GM12878 (cell line): ENCODE measurements at regions not wholly inside any gene's neighbourhood (a gene's known extent, or its start where the extent isn't known, plus 50 kb on each side); places are given as distances from the start of the nearest gene placed in this dataset.

Experiments
- ATAC-seq: fragments of 200-7000 bp; cut with Tn5 transposase; 3 replicates; pipeline ENCODE4 v1.9.1; 2020; ENCODE audit warnings: mild to moderate bottlenecking, moderate library complexity
- BruUV-seq: library from RNA; stranded (reverse); fragments of 400-500 nt; replicated peaks from 2 replicates; lab custom pipeline; 2021; lab: Mats Ljungman, UMichigan
- CTCF ChIA-PET: fragments of 300-600 bp; sonication (Branson Sonifier 250); formaldehyde crosslinking; extraction: SDS; loops from one replicate; lab custom pipeline; 2021; ENCODE audit warnings: inconsistent platforms; lab: Yijun Ruan, JAX
- POLR2A ChIA-PET: fragments of 350-600 bp; formaldehyde crosslinking; extraction: SDS; loops from one replicate; lab custom pipeline; 2021; ENCODE audit warnings: inconsistent platforms; lab: Charles Lee
- RAD21 ChIA-PET: fragments of 300-600 bp; sonication (Branson Sonifier 250); formaldehyde crosslinking; loops from one replicate; lab custom pipeline; 2023; ENCODE audit warnings: antibody characterized with exemption; ENCODE audit not compliant: unreplicated experiment; lab: Charles Lee
- SMC1A ChIA-PET: fragments of 300-600 bp; sonication (Branson Sonifier 250); formaldehyde crosslinking; loops from one replicate; lab custom pipeline; 2023; ENCODE audit not compliant: unreplicated experiment, uncharacterized antibody; lab: Charles Lee
- DNase-seq: peaks from one replicate; pipeline ENCODE4 v3.0.0-alpha.2; 2011; ENCODE audit warnings: low read depth, low spot score
- FAIRE-seq: peaks from 3 replicates; lab custom pipeline; 2011; peaks lifted over from hg19 to GRCh38; lab: Jason Lieb, UNC
- H2AFZ ChIP-seq: 2 replicates; pipeline ENCODE4 v1.6.0; 2011; ENCODE audit warnings: low read depth, low read length, control low read depth; ENCODE audit not compliant: control insufficient read depth
- H3K27ac ChIP-seq: 2 replicates; pipeline ENCODE4 v1.5.1; 2011; ENCODE audit warnings: control low read depth; ENCODE audit not compliant: control insufficient read depth, insufficient read depth
- H3K27me3 ChIP-seq, 2 experiments: replicated peaks in 1 of 2; 2 replicates each; pipeline versions ENCODE4 v1.6.0 to v1.6.1; 2011; ENCODE audit warnings: low read length in 1 of 2; ENCODE audit not compliant: control insufficient read depth in 2 of 2, insufficient read depth in 2 of 2
- H3K36me3 ChIP-seq, 2 experiments: 2 replicates each; pipeline ENCODE4 v1.5.1; 2011; ENCODE audit warnings: low read length in 1 of 2; ENCODE audit not compliant: control insufficient read depth in 2 of 2, insufficient read depth in 2 of 2
- H3K4me1 ChIP-seq: 2 replicates; pipeline ENCODE4 v1.6.1; 2011; ENCODE audit warnings: mild to moderate bottlenecking, low read length, moderate library complexity, mixed read lengths; ENCODE audit not compliant: control insufficient read depth, insufficient read depth
- H3K4me2 ChIP-seq: 2 replicates; pipeline ENCODE4 v1.6.0; 2011; ENCODE audit warnings: control low read depth; ENCODE audit not compliant: control insufficient read depth, insufficient read depth
- H3K4me3 ChIP-seq: fragments of 200-600 bp; sonication (generic); 2 replicates; pipeline ENCODE4 v1.5.1; 2016
- H3K79me2 ChIP-seq: 2 replicates; pipeline ENCODE4 v1.6.0; 2011; ENCODE audit warnings: low read length; ENCODE audit not compliant: control insufficient read depth, insufficient read depth
- H3K9ac ChIP-seq: 2 replicates; pipeline ENCODE4 v1.8.0; 2011; ENCODE audit warnings: low read length, control low read depth, mixed read lengths; ENCODE audit not compliant: control insufficient read depth, insufficient read depth
- H3K9me3 ChIP-seq: replicated peaks from 3 replicates; pipeline ENCODE4 v1.5.1; 2011; ENCODE audit warnings: mild to moderate bottlenecking, low read length; ENCODE audit not compliant: control insufficient read depth, insufficient read depth
- H4K20me1 ChIP-seq: 2 replicates; pipeline ENCODE4 v1.6.0; 2011; ENCODE audit not compliant: control insufficient read depth, insufficient read depth
- ATF7 ChIP-seq: fragments of 450-650 bp; IDR thresholded peaks from 2 replicates; pipeline ENCODE4 v1.6.1; 2016; ENCODE audit warnings: low read depth, mild to moderate bottlenecking
- CBX5 ChIP-seq: sonication (generic); IDR thresholded peaks from 2 replicates; pipeline ENCODE4 v1.6.1; 2016; ENCODE audit warnings: low read depth, moderate library complexity, mild to moderate bottlenecking, inconsistent platforms
- LARP7 ChIP-seq: fragments of 450-650 bp; IDR thresholded peaks from 2 replicates; pipeline ENCODE4 v1.6.1; 2017; ENCODE audit warnings: mild to moderate bottlenecking
- MTA2 ChIP-seq: fragments of 450-650 bp; IDR thresholded peaks from 2 replicates; pipeline ENCODE4 v1.6.1; 2016; ENCODE audit warnings: low read depth, mild to moderate bottlenecking, moderate library complexity
- NFYA ChIP-seq: IDR thresholded peaks from 2 replicates; pipeline ENCODE4 v1.6.1; 2011; ENCODE audit warnings: low read depth, mild to moderate bottlenecking, low read length, improper control_type of control experiment, borderline replicate concordance
- TCF3 ChIP-seq: IDR thresholded peaks from 2 replicates; pipeline ENCODE4 v1.6.1; 2012; ENCODE audit warnings: low read depth, mild to moderate bottlenecking, low read length, borderline replicate concordance; ENCODE audit not compliant: insufficient read depth
- TCF7 ChIP-seq: IDR thresholded peaks from 2 replicates; pipeline ENCODE4 v1.6.1; 2014; ENCODE audit warnings: antibody characterized with exemption, borderline replicate concordance
- ZSCAN29 ChIP-seq: fragments of 450-650 bp; IDR thresholded peaks from 2 replicates; pipeline ENCODE4 v1.6.1; 2017; ENCODE audit warnings: mild to moderate bottlenecking, moderate library complexity
- WGBS: methylation state at CpG from one replicate; pipeline ENCODE4 v1.1.6; 2016; ENCODE audit warnings: low lambda C conversion rate; ENCODE audit not compliant: insufficient replicate concordance, insufficient coverage; ENCODE audit errors: missing lambda C conversion rate; 5-methylcytosine and 5-hydroxymethylcytosine counted together
- in situ Hi-C: fragments of 300-500 bp; cut with MboI; formaldehyde crosslinking; loops from 9 replicates; pipeline ENCODE4 v1.14.3; 2018; ENCODE audit warnings: mixed read lengths
- intact Hi-C: fragments of 100-400 bp; cut with micrococcal nuclease; formaldehyde crosslinking; loops from one replicate; pipeline ENCODE4 v1.14.2; 2022; ENCODE audit not compliant: unreplicated experiment
- TF ChIP-seq, protein P1 (sequence below): IDR thresholded peaks from 2 replicates; pipeline ENCODE4 v1.6.1; 2011; ENCODE audit warnings: mild to moderate bottlenecking, low read depth, low read length, moderate library complexity; ENCODE audit not compliant: insufficient replicate concordance
- TF ChIP-seq, protein P2 (sequence below), 3 experiments: IDR thresholded peaks in 2 of 3; conservative IDR thresholded peaks in 1 of 3; 2 replicates each; pipeline ENCODE4 v1.5.1; 2011; ENCODE audit warnings: low read depth in 3 of 3, low read length in 3 of 3, mild to moderate bottlenecking in 3 of 3, control low read depth in 2 of 3, moderate library complexity in 2 of 3, inconsistent platforms in 1 of 3, mixed read lengths in 1 of 3; ENCODE audit not compliant: control insufficient read depth in 2 of 3, insufficient read depth in 1 of 3; ENCODE audit errors: extremely low read depth in 1 of 3
- TF ChIP-seq, protein P3 (sequence below): fragments of 450-650 bp; IDR thresholded peaks from 2 replicates; pipeline ENCODE4 v1.6.1; 2017; ENCODE audit warnings: mild to moderate bottlenecking, moderate library complexity
- TF ChIP-seq, protein P4 (sequence below): fragments of 450-650 bp; IDR thresholded peaks from 2 replicates; pipeline ENCODE4 v1.6.1; 2017; ENCODE audit warnings: borderline replicate concordance

DNA sequence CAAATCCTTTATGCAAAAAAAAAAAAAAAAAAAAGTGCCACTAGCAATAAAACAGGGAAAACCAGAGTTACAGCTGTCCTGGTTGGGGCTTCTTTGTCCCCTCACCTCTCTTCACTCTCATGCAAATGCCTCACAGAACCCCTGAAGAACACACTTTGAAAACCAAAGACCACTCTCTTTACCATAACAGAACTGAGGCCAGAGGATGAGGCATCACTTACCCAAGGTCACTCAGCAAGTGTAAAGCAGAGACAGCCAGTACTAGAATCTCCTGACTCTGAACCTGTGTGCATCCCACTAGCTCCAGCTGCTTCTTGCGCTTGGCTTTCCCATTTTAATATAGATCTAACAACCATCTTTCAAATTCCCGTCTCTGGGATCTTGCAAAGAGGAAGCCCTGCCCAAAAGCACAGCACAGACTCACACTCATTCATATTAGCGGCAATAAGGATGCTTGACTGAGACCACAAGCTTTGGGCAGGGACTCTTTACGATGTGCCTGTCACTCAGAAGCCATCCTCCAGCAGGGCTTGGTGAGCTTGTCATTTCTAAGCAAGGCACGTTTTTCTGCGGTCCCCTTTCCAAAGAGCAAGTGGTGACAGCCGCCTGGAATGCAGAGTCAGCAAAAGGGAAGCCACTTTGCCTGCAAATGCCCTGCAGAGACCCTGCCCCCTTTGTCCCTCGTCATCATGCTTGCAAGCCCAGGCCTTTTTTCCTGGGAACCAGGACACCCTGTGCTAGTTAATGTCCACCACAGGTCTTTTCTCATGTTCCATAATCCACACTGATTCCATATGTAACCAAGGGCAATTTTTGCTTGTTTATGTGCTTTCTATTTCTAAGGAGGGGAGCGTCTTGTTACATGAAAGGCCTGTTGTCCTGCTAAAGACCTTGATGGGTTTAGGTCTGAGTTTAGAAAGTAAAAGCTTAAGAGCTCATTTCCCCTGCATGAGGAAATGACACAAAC lies 76.5 kb upstream of the NFIA start:
- Histone ChIP-seq H2AFZ (no peak overlapping the region), H3K9ac (no peak overlapping the region), H3K4me3 (no peak overlapping the region), H3K4me2 (no peak overlapping the region), H4K20me1 (no peaks in the 10 kb centered on the region), H3K27me3 (no peaks in the 10 kb centered on the region; a peak in 1 of 4 replicates), H3K36me3 (no peaks in the 10 kb centered on the region), H3K4me1 (no peaks in the 10 kb centered on the region), H3K79me2 (no peaks in the 10 kb centered on the region), H3K27ac (no peak overlapping the region), H3K9me3 (no peaks in the 10 kb centered on the region)
- ChIA-PET CTCF (no interaction called here), RAD21 (no interaction called here), POLR2A (no interaction called here), SMC1A (no interaction called here)
- no peak for FAIRE-seq
- TF ChIP-seq, protein P1, sequence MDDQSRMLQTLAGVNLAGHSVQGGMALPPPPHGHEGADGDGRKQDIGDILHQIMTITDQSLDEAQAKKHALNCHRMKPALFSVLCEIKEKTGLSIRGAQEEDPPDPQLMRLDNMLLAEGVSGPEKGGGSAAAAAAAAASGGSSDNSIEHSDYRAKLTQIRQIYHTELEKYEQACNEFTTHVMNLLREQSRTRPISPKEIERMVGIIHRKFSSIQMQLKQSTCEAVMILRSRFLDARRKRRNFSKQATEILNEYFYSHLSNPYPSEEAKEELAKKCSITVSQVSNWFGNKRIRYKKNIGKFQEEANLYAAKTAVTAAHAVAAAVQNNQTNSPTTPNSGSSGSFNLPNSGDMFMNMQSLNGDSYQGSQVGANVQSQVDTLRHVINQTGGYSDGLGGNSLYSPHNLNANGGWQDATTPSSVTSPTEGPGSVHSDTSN, result no peak
- TF ChIP-seq NFYA (no peak), LARP7 (no peak), MTA2 (no peak), ZSCAN29 (no peak), CBX5 (no peak), ATF7 (no peak), TCF7 (no peak), TCF3 (no peak)
- TF ChIP-seq, protein P2, sequence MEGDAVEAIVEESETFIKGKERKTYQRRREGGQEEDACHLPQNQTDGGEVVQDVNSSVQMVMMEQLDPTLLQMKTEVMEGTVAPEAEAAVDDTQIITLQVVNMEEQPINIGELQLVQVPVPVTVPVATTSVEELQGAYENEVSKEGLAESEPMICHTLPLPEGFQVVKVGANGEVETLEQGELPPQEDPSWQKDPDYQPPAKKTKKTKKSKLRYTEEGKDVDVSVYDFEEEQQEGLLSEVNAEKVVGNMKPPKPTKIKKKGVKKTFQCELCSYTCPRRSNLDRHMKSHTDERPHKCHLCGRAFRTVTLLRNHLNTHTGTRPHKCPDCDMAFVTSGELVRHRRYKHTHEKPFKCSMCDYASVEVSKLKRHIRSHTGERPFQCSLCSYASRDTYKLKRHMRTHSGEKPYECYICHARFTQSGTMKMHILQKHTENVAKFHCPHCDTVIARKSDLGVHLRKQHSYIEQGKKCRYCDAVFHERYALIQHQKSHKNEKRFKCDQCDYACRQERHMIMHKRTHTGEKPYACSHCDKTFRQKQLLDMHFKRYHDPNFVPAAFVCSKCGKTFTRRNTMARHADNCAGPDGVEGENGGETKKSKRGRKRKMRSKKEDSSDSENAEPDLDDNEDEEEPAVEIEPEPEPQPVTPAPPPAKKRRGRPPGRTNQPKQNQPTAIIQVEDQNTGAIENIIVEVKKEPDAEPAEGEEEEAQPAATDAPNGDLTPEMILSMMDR (IDR thresholded peaks at IDR 0.05 in 2 of 3, conservative IDR thresholded peaks at IDR 0.05 in 1 of 3; ENCODE audit: control insufficient read depth in 2 of 3, extremely low read depth in 1 of 3, insufficient read depth in 1 of 3, low read depth in 3 of 3, low read length in 3 of 3), result no peak
- TF ChIP-seq, protein P3, sequence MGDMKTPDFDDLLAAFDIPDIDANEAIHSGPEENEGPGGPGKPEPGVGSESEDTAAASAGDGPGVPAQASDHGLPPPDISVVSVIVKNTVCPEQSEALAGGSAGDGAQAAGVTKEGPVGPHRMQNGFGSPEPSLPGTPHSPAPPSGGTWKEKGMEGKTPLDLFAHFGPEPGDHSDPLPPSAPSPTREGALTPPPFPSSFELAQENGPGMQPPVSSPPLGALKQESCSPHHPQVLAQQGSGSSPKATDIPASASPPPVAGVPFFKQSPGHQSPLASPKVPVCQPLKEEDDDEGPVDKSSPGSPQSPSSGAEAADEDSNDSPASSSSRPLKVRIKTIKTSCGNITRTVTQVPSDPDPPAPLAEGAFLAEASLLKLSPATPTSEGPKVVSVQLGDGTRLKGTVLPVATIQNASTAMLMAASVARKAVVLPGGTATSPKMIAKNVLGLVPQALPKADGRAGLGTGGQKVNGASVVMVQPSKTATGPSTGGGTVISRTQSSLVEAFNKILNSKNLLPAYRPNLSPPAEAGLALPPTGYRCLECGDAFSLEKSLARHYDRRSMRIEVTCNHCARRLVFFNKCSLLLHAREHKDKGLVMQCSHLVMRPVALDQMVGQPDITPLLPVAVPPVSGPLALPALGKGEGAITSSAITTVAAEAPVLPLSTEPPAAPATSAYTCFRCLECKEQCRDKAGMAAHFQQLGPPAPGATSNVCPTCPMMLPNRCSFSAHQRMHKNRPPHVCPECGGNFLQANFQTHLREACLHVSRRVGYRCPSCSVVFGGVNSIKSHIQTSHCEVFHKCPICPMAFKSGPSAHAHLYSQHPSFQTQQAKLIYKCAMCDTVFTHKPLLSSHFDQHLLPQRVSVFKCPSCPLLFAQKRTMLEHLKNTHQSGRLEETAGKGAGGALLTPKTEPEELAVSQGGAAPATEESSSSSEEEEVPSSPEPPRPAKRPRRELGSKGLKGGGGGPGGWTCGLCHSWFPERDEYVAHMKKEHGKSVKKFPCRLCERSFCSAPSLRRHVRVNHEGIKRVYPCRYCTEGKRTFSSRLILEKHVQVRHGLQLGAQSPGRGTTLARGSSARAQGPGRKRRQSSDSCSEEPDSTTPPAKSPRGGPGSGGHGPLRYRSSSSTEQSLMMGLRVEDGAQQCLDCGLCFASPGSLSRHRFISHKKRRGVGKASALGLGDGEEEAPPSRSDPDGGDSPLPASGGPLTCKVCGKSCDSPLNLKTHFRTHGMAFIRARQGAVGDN, result no peak
- TF ChIP-seq, protein P4, sequence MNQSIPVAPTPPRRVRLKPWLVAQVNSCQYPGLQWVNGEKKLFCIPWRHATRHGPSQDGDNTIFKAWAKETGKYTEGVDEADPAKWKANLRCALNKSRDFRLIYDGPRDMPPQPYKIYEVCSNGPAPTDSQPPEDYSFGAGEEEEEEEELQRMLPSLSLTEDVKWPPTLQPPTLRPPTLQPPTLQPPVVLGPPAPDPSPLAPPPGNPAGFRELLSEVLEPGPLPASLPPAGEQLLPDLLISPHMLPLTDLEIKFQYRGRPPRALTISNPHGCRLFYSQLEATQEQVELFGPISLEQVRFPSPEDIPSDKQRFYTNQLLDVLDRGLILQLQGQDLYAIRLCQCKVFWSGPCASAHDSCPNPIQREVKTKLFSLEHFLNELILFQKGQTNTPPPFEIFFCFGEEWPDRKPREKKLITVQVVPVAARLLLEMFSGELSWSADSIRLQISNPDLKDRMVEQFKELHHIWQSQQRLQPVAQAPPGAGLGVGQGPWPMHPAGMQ, result no peak
- in situ Hi-C loops (no loop called here), intact Hi-C loops (no loop called here)
- no peak for DNase-seq
- no TSS peak for BruUV-seq
- no peak for ATAC-seq
- 20% methylated on average over 9 of the region's 9 CpGs for WGBS
